HEK293T (cell line): ENCODE measurements at regions not wholly inside any gene's neighbourhood (a gene's known extent, or its start where the extent isn't known, plus 50 kb on each side); places are given as distances from the start of the nearest gene placed in this dataset.

Experiments used
- ARNT ChIP-seq: fragments of 450-650 bp; IDR thresholded peaks from 2 replicates; pipeline ENCODE4 v1.6.1; 2017; ENCODE audit warnings: mild to moderate bottlenecking
- BHLHE40 ChIP-seq: fragments of 450-650 bp; IDR thresholded peaks from 2 replicates; pipeline ENCODE4 v1.6.1; 2016; ENCODE audit warnings: mild to moderate bottlenecking, moderate library complexity, borderline replicate concordance
- CTBP1 ChIP-seq: fragments of 450-650 bp; IDR thresholded peaks from 2 replicates; pipeline ENCODE4 v1.6.1; 2016; ENCODE audit warnings: borderline replicate concordance
- ELF4 ChIP-seq: fragments of 450-650 bp; IDR thresholded peaks from 2 replicates; pipeline ENCODE4 v1.6.1; 2017; ENCODE audit warnings: antibody characterized with exemption
- FOXA1 ChIP-seq: fragments of 450-650 bp; IDR thresholded peaks from 2 replicates; pipeline ENCODE4 v1.6.1; 2016; ENCODE audit warnings: mild to moderate bottlenecking
- FOXK2 ChIP-seq: fragments of 450-650 bp; IDR thresholded peaks from 2 replicates; pipeline ENCODE4 v1.6.1; 2016; ENCODE audit warnings: mild to moderate bottlenecking
- FOXM1 ChIP-seq: fragments of 450-650 bp; IDR thresholded peaks from 2 replicates; pipeline ENCODE4 v1.6.1; 2017; ENCODE audit warnings: mild to moderate bottlenecking, borderline replicate concordance
- HDGF ChIP-seq: fragments of 450-650 bp; IDR thresholded peaks from 2 replicates; pipeline ENCODE4 v1.6.1; 2017; ENCODE audit warnings: antibody characterized with exemption, borderline replicate concordance
- L3MBTL2 ChIP-seq: fragments of 450-650 bp; conservative IDR thresholded peaks from 2 replicates; pipeline ENCODE4 v1.6.1; 2016; ENCODE audit warnings: mild to moderate bottlenecking
- PKNOX1 ChIP-seq: fragments of 450-650 bp; IDR thresholded peaks from 2 replicates; pipeline ENCODE4 v1.6.1; 2016
- SP1 ChIP-seq: fragments of 450-650 bp; IDR thresholded peaks from 2 replicates; pipeline ENCODE4 v1.6.1; 2017
- SUZ12 ChIP-seq: fragments of 450-650 bp; IDR thresholded peaks from 2 replicates; pipeline ENCODE4 v1.6.1; 2016; ENCODE audit warnings: mild to moderate bottlenecking
- TARDBP ChIP-seq: fragments of 450-650 bp; IDR thresholded peaks from 2 replicates; pipeline ENCODE4 v1.6.1; 2016
- ZNF384 ChIP-seq: fragments of 450-650 bp; IDR thresholded peaks from 2 replicates; pipeline ENCODE4 v1.6.1; 2016

- TF ChIP-seq BHLHE40, result no peak
- no peak for TF ChIP-seq SP1
- TF ChIP-seq CTBP1, result no peak
- no peak for TF ChIP-seq ZNF384
- no peak for TF ChIP-seq FOXM1
- TF ChIP-seq TARDBP, result no peak
- no peak for TF ChIP-seq PKNOX1
- TF ChIP-seq SUZ12, result no peak
- no peak for TF ChIP-seq HDGF
- TF ChIP-seq ARNT, result no peak
- no peak for TF ChIP-seq ELF4
- TF ChIP-seq L3MBTL2, result no peak
- no peak for TF ChIP-seq FOXK2
- no peak for TF ChIP-seq FOXA1
Observed at GRCh38 chr13:75224053-75224742, 257.8 kb downstream of the TBC1D4 start.
